Spinal cord (tissue), 9 donors: ENCODE measurements at regions not wholly inside any gene's neighbourhood (a gene's known extent, or its start where the extent isn't known, plus 50 kb on each side); places are given as distances from the start of the nearest gene placed in this dataset.
A peak's percentile ranks its signal among the peaks of the same experiment; 100 is the strongest.

Experiments
- DNase-seq, 6 donors: peaks; one replicate each; pipeline versions ENCODE4 v3.0.0 to v3.0.0-alpha.2; 2013 to 2015; ENCODE audit warnings: low spot score in 6 of 6, low read depth in 4 of 6
- H3K27ac ChIP-seq: one replicate; pipeline ENCODE4 v1.5.1; 2013; ENCODE audit warnings: low read depth, low read length, control low read depth
- H3K27me3 ChIP-seq: one replicate; pipeline ENCODE4 v1.6.1; 2013; ENCODE audit warnings: low read length; ENCODE audit not compliant: control insufficient read depth, insufficient read depth
- H3K36me3 ChIP-seq: one replicate; pipeline ENCODE4 v1.6.1; 2013; ENCODE audit warnings: low read length; ENCODE audit not compliant: control insufficient read depth, insufficient read depth
- H3K4me1 ChIP-seq: one replicate; pipeline ENCODE4 v1.6.1; 2013; ENCODE audit warnings: low read length; ENCODE audit not compliant: control insufficient read depth, insufficient read depth
- H3K4me3 ChIP-seq: one replicate; pipeline ENCODE4 v1.5.1; 2013; ENCODE audit warnings: low read depth, low read length, control low read depth
- H3K9me3 ChIP-seq: one replicate; pipeline ENCODE4 v1.6.1; 2013; ENCODE audit warnings: low read length; ENCODE audit not compliant: control insufficient read depth, insufficient read depth
- WGBS: methylation state at CpG from one replicate; pipeline ENCODE4 v1.1.5; 2013; ENCODE audit warnings: missing lambda C conversion rate; ENCODE audit not compliant: insufficient coverage; 5-methylcytosine and 5-hydroxymethylcytosine counted together
- donor health status: healthy.

DNA sequence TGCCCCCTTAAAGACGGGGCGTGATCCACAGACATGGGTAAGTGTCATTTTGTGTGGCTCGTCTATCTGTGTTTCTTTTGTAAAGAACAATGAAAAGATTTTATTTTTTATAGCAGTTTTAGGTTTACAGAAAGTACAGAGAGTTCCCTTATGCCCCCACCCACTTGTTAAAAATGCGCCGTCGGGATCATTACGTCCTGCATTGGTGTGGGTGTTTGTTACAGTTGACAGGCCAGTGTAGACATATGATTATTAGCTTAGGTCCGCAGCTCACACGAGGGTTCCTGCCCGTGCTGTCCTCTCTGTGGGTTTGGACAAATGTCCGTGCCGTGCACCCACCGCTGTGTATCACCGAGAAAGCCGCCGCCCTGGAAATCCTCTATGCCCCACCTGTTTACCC lies 50.5 kb downstream of the RGS12 start:
- peaks cover 29% of the 10 kb centered on the region for H3K4me1 ChIP-seq
- no peaks in the 10 kb centered on the region for H3K27me3 ChIP-seq
- 90% methylated on average over 8 of the region's 16 CpGs for WGBS
- no peak overlapping the region for H3K27ac ChIP-seq
- no peak for DNase-seq
- no peaks in the 10 kb centered on the region for H3K9me3 ChIP-seq
- no peak overlapping the region for H3K4me3 ChIP-seq
- H3K36me3 ChIP-seq, result peaks cover 23% of the 10 kb centered on the region

DNA sequence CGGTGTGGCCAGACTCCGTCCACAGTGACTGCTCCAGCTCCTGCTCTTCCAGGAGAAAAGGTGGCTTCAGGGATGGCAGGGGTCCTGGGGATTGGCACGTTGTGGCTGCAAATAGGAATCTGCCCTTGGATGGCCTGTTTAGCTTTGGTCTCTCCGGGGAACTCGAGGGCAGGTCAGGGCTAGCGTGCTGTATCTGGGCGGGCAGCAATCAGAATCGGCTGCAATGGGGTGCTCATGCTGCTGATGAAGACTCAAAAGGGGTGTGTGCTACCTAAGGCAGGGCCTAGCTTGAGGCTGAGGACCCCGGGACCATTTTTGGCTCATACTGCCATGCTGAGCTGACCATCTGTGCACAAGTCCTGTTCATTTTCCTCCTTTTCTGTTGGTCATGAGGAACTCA lies 51.3 kb downstream of the RGS12 start:
- H3K9me3 ChIP-seq, result no peaks in the 10 kb centered on the region
- H3K4me3 ChIP-seq, result no peak overlapping the region
- H3K36me3 ChIP-seq, result peaks cover 19% of the 10 kb centered on the region
- no peak overlapping the region for H3K27ac ChIP-seq
- no peaks in the 10 kb centered on the region for H3K27me3 ChIP-seq
- 92% methylated on average over 9 of the region's 9 CpGs for WGBS
- peaks cover 24% of the 10 kb centered on the region for H3K4me1 ChIP-seq
- no peak for DNase-seq

DNA sequence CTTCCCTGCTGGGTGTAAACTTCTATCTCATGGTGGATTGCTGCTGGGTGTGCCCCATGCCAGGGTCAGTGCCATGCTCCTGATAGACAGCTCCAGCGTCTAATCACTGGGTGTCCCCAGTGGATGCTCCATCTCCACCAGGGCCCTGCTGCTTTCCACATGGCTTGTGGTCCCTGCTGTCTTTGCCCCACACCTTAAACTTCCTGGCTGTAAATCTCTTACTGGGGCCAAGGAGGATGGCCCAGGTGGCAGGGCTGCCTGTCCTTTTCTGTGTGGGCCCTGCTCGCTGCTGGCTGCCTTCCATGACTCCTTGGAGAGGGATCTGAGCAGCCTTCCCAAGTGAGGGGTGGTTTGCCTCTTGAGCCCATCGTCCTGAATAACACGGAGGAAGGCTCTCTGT lies 51.8 kb downstream of the RGS12 start:
- peaks cover 18% of the 10 kb centered on the region for H3K36me3 ChIP-seq
- DNase-seq, result no peak
- WGBS, result 72% methylated on average over 4 of the region's 4 CpGs
- H3K27ac ChIP-seq, result no peak overlapping the region
- H3K9me3 ChIP-seq, result no peaks in the 10 kb centered on the region
- no peaks in the 10 kb centered on the region for H3K27me3 ChIP-seq
- peaks cover 21% of the 10 kb centered on the region for H3K4me1 ChIP-seq
- no peak overlapping the region for H3K4me3 ChIP-seq

DNA sequence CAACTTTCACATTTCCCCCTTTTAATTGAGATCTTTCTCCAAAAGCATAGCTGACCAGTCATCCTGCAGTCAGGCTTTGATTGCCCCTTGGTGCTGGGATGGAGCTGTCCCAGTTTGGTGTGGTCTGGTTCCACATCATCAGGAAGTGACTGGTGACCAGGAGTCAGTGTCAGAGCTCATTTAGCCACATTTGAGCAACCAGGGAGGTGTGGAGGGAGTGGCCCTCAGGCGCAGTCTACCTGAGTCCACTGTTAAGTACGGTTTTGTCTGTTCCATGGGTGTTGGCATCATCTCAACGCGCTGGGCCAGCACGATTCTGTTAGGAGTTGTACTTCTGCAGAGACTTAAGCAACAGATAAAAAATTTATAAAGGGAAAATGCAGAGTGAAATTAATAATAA lies 52.6 kb downstream of the RGS12 start:
- DNase-seq, result no peak
- 100% methylated on average over 2 of the region's 5 CpGs for WGBS

DNA sequence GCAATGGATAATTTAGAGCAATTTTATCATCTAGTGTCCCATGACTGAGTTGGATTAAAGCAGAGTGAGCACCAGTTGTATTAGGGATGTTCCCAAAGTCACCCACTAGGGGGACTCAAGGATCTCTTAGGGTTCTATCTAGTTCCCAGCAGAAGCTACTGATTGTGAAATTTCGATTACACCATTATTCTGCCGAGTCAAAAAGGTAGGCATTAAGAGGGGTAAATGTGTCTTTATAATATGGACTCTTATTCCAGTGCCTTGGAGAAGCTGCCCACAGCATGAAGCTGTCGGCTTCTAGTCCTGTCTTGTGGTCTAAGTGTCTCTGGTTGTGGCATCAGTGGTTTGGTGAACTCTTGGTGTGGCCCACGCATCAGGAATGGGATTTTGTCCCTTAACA lies 53.3 kb downstream of the RGS12 start:
- DNase-seq, result peak in 3 of 6 donors; percentile 61 to 92 (median 88)
- Histone ChIP-seq H3K36me3 (peaks cover 7% of the 10 kb centered on the region), H3K4me1 (peaks cover 9% of the 10 kb centered on the region), H3K9me3 (no peaks in the 10 kb centered on the region), H3K27ac (no peak overlapping the region), H3K27me3 (no peaks in the 10 kb centered on the region), H3K4me3 (no peak overlapping the region)
- WGBS, result 57% methylated on average over 3 of the region's 4 CpGs

More for the DNA sequence above, 52.6 kb downstream of the RGS12 start:
- H3K9me3 ChIP-seq, result no peaks in the 10 kb centered on the region
- H3K27me3 ChIP-seq, result no peaks in the 10 kb centered on the region
- peaks cover 12% of the 10 kb centered on the region for H3K36me3 ChIP-seq
- no peak overlapping the region for H3K4me3 ChIP-seq
- no peak overlapping the region for H3K27ac ChIP-seq
- peaks cover 16% of the 10 kb centered on the region for H3K4me1 ChIP-seq

DNA sequence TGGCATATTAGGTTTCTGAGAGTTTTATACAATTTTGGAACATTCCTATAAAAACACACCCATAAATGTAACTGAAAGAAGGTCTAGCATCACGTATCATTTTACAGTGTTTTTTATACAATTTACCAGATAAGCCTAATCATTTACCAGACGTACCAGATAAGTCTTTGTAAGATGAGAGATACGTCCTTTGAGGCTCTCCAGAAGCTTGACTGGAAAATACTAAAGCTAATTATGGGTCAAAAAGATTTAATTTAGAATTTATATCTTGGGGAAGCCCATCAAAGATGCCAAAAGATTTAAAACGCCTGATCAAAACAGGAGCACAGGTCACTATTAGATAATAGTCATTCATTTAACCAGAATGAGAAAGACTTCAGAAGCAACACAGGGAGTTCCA lies 55.0 kb downstream of the RGS12 start:
- Histone ChIP-seq H3K4me3 (no peak overlapping the region), H3K4me1 (peaks cover 5% of the 10 kb centered on the region), H3K9me3 (no peaks in the 10 kb centered on the region), H3K27ac (no peak overlapping the region), H3K36me3 (peaks cover 7% of the 10 kb centered on the region), H3K27me3 (no peaks in the 10 kb centered on the region)
- DNase-seq, result no peak
- WGBS, result no CpG with 5 or more reads among the region's 4 CpGs

DNA sequence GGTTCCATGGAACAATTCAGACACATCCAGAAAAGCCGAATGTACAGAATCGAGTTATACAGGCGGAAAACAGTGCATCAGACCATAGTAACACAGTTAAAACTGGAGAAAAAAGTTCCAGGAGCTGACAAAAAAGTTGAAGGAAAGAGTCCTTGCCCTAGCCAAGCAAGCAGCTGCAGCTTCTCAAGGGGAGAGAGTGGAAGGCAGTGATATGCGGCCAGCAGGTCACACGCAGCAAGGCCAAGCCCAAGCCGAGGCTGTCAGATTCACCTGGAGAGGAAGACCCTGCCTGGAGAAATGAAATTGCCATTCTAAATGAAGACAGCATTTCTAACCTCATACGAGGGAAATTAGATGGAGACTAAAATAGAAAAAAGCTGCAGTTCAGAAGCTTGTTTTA lies 55.8 kb downstream of the RGS12 start:
- no peak for DNase-seq
- Histone ChIP-seq H3K27ac (no peak overlapping the region), H3K36me3 (peaks cover 4% of the 10 kb centered on the region), H3K9me3 (no peaks in the 10 kb centered on the region), H3K4me3 (no peak overlapping the region), H3K4me1 (peaks cover 5% of the 10 kb centered on the region), H3K27me3 (no peaks in the 10 kb centered on the region)
- 70% methylated on average over 4 of the region's 7 CpGs for WGBS

DNA sequence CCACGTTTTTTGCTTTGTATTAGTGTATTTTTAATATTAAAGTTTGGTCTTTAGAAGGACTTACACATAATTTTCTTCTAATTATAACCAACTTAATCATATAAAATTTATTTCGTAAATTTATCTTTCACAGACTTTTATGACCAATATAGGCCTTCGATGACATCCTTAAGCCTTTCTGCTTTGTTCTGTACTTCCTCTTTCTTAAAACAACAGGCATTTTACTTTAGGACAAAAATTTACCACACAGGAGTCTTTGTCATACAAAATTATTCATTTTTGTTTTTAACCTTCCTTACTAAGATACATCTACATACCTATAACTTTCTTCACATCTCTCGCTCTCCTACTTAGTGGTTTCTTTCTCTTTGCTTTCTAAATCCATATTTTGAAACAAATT lies 56.3 kb downstream of the RGS12 start:
- peaks cover 5% of the 10 kb centered on the region for H3K4me1 ChIP-seq
- DNase-seq, result no peak

DNA sequence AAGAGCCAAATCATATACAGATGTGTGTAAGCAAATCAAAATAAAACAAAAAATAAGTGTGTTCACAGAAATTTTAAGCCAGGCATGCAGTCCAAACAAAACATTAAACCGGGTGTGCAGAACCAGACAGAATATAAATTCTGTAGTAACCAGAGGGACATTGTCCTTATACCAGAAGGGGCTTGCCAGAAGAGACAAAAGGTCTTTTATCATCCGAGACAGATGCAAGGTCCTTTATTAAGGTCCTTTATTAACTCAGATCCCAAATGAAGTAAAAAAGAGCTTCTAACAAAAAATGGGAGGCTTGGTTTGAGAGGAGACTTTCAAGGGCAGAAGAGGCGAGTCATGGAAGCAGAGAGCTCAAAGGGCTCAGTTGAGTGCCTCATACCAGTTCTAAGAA lies 59.2 kb downstream of the RGS12 start:
- no peaks in the 10 kb centered on the region for H3K36me3 ChIP-seq
- no peaks in the 10 kb centered on the region for H3K9me3 ChIP-seq
- WGBS, result no CpG with 5 or more reads among the region's 3 CpGs
- no peak overlapping the region for H3K4me3 ChIP-seq
- H3K27ac ChIP-seq, result no peak overlapping the region
- no peaks in the 10 kb centered on the region for H3K27me3 ChIP-seq
- DNase-seq, result no peak
- no peaks in the 10 kb centered on the region for H3K4me1 ChIP-seq

More for the DNA sequence above, 56.3 kb downstream of the RGS12 start:
- Histone ChIP-seq H3K27ac (no peak overlapping the region), H3K9me3 (no peaks in the 10 kb centered on the region), H3K4me3 (no peak overlapping the region), H3K36me3 (peaks cover 2% of the 10 kb centered on the region), H3K27me3 (no peaks in the 10 kb centered on the region)
- 95% methylated on average over 3 of the region's 4 CpGs for WGBS

DNA sequence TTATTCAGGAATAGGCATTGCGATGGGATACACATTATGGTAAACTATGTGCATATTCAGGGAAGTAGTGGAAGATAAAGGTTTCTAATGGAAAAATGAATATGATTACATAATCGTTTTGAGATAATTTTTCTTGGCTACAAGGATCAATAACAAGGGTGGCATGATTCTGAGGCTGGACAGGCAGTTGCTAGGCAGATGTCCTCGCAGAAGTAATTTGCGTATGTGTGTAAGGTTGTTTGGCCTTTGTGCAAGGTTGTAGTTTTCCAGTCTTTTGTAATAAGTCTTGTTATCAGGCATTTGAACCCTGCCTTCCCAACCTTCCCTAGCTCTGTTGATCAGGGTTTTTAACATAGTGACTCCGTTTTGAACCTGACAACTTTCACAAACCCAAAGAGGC lies 59.7 kb downstream of the RGS12 start:
- Histone ChIP-seq H3K9me3 (peaks cover under 1% of the 10 kb centered on the region), H3K27me3 (no peaks in the 10 kb centered on the region), H3K4me3 (no peak overlapping the region), H3K4me1 (no peaks in the 10 kb centered on the region), H3K27ac (no peak overlapping the region), H3K36me3 (no peaks in the 10 kb centered on the region)
- WGBS, result 93% methylated on average over 3 of the region's 5 CpGs
- no peak for DNase-seq
